Breast epithelium (tissue), 4 donors: ENCODE measurements at regions not wholly inside any gene's neighbourhood (a gene's known extent, or its start where the extent isn't known, plus 50 kb on each side); places are given as distances from the start of the nearest gene placed in this dataset.

Source experiments
- DNase-seq, 2 donors: peaks; one replicate each; pipeline ENCODE4 v3.0.0-alpha.2; 2019; ENCODE audit warnings: low spot score in 2 of 2
- H3K27ac ChIP-seq, 2 donors: fragments of 200-600 bp; sonication (generic) in 1 of 2; one replicate each; pipeline ENCODE4 v1.5.1; 2016 to 2019; ENCODE audit warnings: mild to moderate bottlenecking in 1 of 2
- H3K27me3 ChIP-seq, 2 donors: fragments of 200-600 bp; sonication (generic) in 1 of 2; one replicate each; pipeline versions ENCODE4 v1.5.1 to v1.6.0; 2017 to 2019; ENCODE audit warnings: control low read depth in 1 of 2, mild to moderate bottlenecking in 1 of 2
- H3K36me3 ChIP-seq: fragments of 200-600 bp; one replicate; pipeline ENCODE4 v1.5.1; 2019
- H3K4me1 ChIP-seq, 2 donors: fragments of 200-600 bp; sonication (generic); one replicate each; pipeline ENCODE4 v1.5.1; 2016 to 2019; ENCODE audit warnings: control low read depth in 1 of 2
- H3K4me3 ChIP-seq, 3 donors: fragments of 200-600 bp; sonication (generic); 1 replicate in 2 of 3; 2 replicates in 1 of 3; pipeline ENCODE4 v1.5.1; 2016 to 2019; ENCODE audit warnings: mild to moderate bottlenecking in 3 of 3, moderate library complexity in 2 of 3
- H3K9me3 ChIP-seq, 2 donors: fragments of 200-600 bp; sonication (generic) in 1 of 2; one replicate each; pipeline ENCODE4 v1.5.1; 2016 to 2019; ENCODE audit warnings: control low read depth in 1 of 2
- CTCF ChIP-seq, 3 donors: fragments of 450-650 bp; IDR thresholded peaks; one replicate each; pipeline ENCODE4 v1.5.1; 2016 to 2017; ENCODE audit warnings: antibody characterized with exemption in 3 of 3, mild to moderate bottlenecking in 3 of 3, moderate library complexity in 3 of 3
- POLR2A ChIP-seq: fragments of 450-650 bp; IDR thresholded peaks from one replicate; pipeline ENCODE4 v1.6.1; 2016; ENCODE audit warnings: antibody characterized with exemption, mild to moderate bottlenecking, moderate library complexity
- POLR2AphosphoS5 ChIP-seq, 3 donors: sonication (generic); formaldehyde crosslinking; IDR thresholded peaks; one replicate each; pipeline ENCODE4 v1.6.1; 2017; ENCODE audit warnings: antibody characterized with exemption in 3 of 3
- intact Hi-C: fragments of 100-400 bp; cut with DNase I; formaldehyde crosslinking; loops from one replicate; pipeline ENCODE4 v1.15.1; 2023; ENCODE audit warnings: low total_unique reads

DNA sequence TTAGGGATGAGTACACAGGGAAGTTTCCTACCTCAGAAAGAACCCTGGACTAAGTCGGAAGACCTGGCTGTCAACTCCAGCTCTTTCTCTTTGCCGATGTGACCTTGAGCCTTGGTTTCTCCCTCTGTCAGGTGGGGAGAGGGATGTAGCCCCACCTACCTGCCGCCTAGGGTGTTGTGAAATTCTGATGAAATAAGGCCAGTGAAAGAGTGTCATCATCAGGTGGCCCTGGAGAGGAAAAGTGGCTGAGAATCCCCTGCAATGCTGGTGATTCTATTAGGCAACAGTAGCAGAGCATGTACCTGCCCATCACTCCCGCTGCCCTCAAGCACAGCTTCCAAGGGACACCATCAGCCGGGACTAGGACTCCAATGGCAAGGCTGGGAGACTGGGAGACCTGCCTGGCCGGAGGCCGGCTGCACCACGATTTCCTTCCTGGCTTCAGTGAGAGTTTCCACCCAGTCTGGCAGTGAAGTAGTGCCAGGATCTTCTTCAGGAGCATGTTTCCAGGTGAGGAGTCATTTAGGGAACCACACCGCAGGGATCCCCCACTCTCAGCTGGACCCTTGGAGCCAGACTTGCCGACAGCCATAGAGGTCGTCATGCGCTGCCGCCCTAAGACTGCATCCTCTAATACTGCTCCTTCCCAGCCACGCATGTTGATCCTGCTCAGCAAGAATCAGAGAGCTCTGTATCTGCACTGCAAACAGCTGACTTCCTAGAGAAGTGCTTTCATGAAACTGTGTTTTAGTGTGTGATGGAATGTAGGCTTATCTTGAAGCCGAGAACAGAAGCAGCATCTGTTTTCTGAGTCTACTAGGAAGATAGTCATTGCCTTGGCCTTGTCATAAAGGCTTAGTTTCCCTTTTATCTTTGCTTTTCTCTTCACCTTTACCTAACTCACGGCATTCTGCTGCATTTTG lies 88.0 kb upstream of the F3 start:
- Histone ChIP-seq H3K4me3 (no peak overlapping the region), H3K36me3 (no peaks in the 10 kb centered on the region), H3K4me1 (no peaks in the 10 kb centered on the region), H3K27ac (no peak overlapping the region), H3K9me3 (no peaks in the 10 kb centered on the region), H3K27me3 (no peaks in the 10 kb centered on the region)
- no peak for DNase-seq
- TF ChIP-seq POLR2AphosphoS5 (IDR thresholded peaks at IDR 0.05) = no peak
- TF ChIP-seq CTCF (IDR thresholded peaks at IDR 0.05) = no peak
- no peak for TF ChIP-seq POLR2A
- intact Hi-C loops = no loop called here

- no peak overlapping the region for H3K27ac ChIP-seq
- no peak for TF ChIP-seq POLR2A
- no peak for DNase-seq
- no peaks in the 10 kb centered on the region for H3K9me3 ChIP-seq
- H3K4me1 ChIP-seq = no peaks in the 10 kb centered on the region
- intact Hi-C loops = no loop called here
- no peaks in the 10 kb centered on the region for H3K27me3 ChIP-seq
- no peak overlapping the region for H3K4me3 ChIP-seq
- H3K36me3 ChIP-seq = no peaks in the 10 kb centered on the region
Measured at GRCh38 chr1:94628499-94628843, 86.9 kb upstream of the F3 start.

DNA sequence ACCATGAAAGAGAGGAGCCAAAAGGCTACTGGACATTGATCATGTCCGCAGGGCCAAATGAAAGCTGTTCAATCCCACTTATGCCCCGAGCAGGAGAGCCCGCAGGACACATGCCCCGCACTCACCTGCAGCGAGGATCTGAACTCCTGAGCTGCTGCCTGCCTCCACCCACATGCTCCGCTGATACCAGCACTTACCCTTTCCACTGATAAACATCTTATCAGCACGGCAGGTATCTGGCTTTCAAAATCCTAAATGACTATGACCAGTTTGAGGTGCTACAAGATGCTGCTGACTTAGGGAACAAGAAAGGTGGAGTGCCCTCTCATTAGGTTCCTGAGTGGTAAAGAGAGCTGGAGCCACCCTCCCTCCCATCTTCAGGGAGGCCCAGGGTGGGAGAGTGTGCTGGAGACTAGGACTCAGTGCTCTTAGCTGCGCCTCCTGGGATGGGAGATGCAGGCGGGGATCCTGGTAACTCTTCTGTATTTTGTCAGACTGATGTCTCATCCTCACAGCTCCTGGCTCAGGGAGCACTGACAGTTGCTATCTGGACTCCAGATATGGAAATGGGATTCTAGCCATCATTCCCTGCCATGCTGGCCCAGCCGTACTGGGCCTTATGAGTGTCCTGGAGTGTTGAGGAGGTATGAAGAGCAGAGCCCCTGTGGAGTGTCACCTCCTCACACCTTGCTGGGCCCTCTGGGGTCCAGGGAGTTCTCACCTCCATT lies 86.4 kb upstream of the F3 start:
- Histone ChIP-seq H3K36me3 (no peaks in the 10 kb centered on the region), H3K27ac (no peak overlapping the region), H3K9me3 (no peaks in the 10 kb centered on the region), H3K27me3 (no peaks in the 10 kb centered on the region), H3K4me3 (no peak overlapping the region), H3K4me1 (no peaks in the 10 kb centered on the region)
- TF ChIP-seq POLR2AphosphoS5 (IDR thresholded peaks at IDR 0.05) = no peak
- no peak for TF ChIP-seq POLR2A
- TF ChIP-seq CTCF (IDR thresholded peaks at IDR 0.05) = no peak
- no peak for DNase-seq
- intact Hi-C loops = no loop called here

DNA sequence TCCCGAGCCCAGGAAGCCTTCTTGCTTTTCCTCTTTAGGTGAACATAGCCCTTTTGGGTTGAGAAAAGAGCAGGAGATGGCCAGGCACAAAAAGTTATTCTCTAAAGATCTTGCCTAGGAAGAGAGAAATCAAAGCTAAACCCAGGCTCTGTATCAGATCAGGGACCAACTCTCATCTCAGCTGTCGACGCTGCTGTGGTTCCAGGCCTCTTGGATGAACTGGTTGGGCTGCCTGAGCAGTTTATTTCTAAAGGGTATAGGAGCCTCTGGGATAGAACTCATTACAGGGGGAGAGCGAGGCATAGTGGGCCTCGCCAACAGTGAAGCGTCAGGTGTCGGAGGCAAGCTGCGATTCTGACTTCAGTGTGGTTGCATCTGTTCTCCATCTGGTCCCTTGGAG lies 82.6 kb upstream of the F3 start:
- Histone ChIP-seq H3K36me3 (no peaks in the 10 kb centered on the region), H3K27ac (peak overlapping the region in 1 of 2 donors; percentile 82), H3K9me3 (no peaks in the 10 kb centered on the region), H3K4me1 (peaks cover 0 to 10% of the 10 kb centered on the region in 2 donors), H3K27me3 (no peaks in the 10 kb centered on the region), H3K4me3 (no peak overlapping the region)
- intact Hi-C loops = no loop called here
- no peak for DNase-seq
- TF ChIP-seq CTCF (IDR thresholded peaks at IDR 0.05) (no peak), POLR2A (no peak)

DNA sequence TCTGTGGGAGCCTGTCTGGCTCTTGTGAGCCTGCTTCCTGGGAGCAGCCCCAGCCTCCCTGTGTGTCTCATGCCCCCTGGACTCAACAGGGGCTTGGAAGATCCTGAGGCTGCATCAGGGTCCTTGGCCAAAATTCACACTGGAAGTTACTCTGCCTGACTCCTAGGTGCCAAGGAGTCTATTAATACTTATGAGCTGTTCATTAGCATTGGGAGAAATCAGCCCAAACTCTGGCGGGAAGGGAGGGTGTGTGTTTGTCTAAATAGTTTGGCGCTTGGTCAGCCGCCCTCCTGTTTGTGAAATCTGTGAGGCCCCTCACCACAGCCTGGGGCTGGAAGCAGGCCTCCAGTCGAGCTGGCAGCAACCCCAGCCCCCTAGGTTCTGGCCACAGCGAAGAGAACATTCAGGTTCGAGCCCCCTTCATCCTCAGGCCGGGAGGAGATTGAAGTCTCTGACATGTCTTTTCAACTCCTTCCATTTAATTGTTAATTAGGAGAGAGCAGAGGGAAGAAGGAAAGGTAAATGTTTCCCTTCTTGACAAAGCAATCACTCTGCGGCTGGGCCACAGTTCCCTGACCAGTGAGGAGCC lies 82.1 kb upstream of the F3 start:
- intact Hi-C loops = no loop called here
- TF ChIP-seq CTCF (IDR thresholded peaks at IDR 0.05) (no peak), POLR2A (no peak), POLR2AphosphoS5 (IDR thresholded peaks at IDR 0.05) (no peak)
- Histone ChIP-seq H3K9me3 (no peaks in the 10 kb centered on the region), H3K27ac (peak overlapping the region in 1 of 2 donors; percentile 82), H3K4me3 (no peak overlapping the region), H3K4me1 (peaks cover 0 to 10% of the 10 kb centered on the region in 2 donors), H3K36me3 (no peaks in the 10 kb centered on the region), H3K27me3 (no peaks in the 10 kb centered on the region)
- no peak for DNase-seq
